ENCODE measurements at regions not wholly inside any gene's neighbourhood (a gene's known extent, or its start where the extent isn't known, plus 50 kb on each side); places are given as distances from the start of the nearest gene placed in this dataset.

DNA sequence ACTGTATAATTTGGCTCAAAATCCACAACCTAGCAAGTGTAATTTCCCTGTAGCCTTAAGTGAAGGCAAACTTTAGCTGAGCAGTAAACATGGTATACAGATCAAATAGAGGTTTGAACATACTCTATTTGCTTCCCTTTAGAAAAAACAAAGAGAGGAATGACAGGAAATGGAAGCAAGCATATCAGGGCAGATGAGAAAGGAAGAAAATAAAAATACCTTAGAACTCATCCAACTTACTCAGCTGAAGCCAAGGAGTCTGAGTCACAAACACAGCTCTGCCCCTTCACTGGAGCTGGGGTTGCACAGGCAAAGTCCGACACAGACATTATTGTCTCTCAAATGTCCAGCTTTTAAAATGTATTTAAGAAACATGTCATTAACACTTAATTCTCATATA, 379.9 kb upstream of the IRAK1BP1 start:
- TF ChIP-seq, protein P1, sequence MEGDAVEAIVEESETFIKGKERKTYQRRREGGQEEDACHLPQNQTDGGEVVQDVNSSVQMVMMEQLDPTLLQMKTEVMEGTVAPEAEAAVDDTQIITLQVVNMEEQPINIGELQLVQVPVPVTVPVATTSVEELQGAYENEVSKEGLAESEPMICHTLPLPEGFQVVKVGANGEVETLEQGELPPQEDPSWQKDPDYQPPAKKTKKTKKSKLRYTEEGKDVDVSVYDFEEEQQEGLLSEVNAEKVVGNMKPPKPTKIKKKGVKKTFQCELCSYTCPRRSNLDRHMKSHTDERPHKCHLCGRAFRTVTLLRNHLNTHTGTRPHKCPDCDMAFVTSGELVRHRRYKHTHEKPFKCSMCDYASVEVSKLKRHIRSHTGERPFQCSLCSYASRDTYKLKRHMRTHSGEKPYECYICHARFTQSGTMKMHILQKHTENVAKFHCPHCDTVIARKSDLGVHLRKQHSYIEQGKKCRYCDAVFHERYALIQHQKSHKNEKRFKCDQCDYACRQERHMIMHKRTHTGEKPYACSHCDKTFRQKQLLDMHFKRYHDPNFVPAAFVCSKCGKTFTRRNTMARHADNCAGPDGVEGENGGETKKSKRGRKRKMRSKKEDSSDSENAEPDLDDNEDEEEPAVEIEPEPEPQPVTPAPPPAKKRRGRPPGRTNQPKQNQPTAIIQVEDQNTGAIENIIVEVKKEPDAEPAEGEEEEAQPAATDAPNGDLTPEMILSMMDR (IDR thresholded peaks at IDR 0.05), result no peak

DNA sequence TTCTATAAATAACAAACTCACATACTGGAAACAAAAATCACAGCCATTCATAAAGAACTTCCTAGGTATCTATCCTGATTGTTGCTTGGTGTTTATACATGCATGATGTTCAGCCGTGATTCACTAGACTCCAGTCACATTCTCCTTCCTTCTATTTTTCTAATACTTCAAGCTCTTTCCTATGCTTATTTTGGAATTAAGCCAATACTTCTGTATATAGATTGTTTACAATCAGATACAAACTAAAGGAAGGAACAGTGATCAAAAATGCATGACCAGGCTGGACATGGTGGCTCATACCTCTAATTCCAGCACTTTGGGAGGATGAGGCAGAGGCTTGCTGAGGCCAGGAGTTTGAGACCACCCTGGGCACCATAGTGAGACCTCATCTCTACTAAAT, 377.5 kb upstream of the IRAK1BP1 start:
- no peak for DNase-seq (ENCODE audit: low spot score)
- TF ChIP-seq, protein P1 (IDR thresholded peaks at IDR 0.05), result no peak
- ATAC-seq (ENCODE audit: low FRiP score), result no peak

More for the DNA sequence above, 379.9 kb upstream of the IRAK1BP1 start:
- DNase-seq (ENCODE audit: low spot score) (no peak), ATAC-seq (ENCODE audit: low FRiP score) (no peak)

DNA sequence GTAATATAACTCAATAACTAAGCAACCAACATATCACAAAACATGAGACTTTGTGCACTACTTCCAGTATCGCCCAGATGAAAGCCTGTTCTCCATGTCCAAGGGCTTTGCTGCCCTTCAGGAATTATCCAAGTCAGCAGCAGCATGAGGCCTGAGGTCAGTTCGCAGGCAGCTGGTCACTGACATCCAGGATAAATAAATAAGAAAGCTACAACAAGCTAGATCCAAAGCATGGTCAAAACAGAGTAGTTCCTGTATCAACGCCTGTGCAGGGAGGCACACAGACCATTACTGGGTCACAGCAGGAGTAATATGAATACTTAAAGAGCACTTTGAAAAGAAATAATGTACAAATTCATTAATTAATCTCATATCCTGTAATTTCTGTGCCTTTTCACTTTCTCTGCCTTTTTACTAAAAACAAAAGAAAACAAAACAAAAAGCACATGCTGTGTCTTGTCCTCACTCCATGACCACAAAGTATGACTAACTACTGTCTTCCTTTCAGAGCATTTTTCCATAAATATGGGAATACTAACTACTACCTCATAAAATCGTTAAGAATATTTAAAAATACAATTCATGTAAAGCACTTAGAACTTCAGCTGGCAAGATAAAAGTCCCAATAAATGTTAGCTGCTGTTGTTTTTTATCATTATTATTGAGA, 374.9 kb upstream of the IRAK1BP1 start:
- ATAC-seq (ENCODE audit: low FRiP score), result no peak
- DNase-seq (ENCODE audit: low spot score), result no peak
- TF ChIP-seq, protein P1 (IDR thresholded peaks at IDR 0.05), result no peak

DNA sequence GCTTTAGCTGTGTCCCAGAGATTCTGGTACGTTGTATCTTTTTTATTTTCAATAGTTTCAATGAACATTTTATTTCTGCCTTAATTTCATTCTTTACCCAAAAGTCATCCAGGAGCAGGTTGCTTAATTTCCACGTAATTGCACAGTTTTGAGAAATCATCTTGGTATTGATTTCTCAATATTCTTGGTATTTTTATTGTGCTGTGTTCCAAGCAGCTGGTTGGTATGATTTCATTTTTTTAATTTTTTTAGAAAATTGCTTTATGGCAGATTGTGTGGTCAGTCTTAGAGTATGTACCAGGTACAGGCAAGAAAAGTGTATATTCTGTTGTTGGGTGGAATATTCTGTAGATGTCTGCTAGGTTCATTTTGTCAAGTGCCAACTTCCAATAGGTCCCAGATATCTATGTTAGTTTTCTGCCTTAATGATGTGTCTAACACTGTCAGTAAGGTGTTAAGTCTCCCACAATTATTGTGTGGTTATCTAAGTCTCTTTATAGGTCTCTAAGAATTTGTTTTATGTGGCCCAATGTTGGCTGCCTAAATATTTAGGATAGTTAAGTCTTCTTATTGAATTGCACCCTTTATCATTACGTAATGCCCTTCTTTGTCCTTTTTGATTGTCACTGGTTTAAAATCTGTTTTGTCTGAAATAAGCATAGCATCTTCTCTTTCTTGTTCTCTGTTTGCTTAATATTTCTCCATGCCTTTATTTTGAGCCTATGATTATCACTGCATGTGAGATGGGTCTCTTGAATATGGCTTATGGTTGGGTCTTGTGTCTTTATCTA, 366.9 kb upstream of the IRAK1BP1 start:
- ATAC-seq (ENCODE audit: low FRiP score) (peak; percentile 57), DNase-seq (ENCODE audit: low spot score) (no peak)
- TF ChIP-seq, protein P1 (IDR thresholded peaks at IDR 0.05), result no peak

DNA sequence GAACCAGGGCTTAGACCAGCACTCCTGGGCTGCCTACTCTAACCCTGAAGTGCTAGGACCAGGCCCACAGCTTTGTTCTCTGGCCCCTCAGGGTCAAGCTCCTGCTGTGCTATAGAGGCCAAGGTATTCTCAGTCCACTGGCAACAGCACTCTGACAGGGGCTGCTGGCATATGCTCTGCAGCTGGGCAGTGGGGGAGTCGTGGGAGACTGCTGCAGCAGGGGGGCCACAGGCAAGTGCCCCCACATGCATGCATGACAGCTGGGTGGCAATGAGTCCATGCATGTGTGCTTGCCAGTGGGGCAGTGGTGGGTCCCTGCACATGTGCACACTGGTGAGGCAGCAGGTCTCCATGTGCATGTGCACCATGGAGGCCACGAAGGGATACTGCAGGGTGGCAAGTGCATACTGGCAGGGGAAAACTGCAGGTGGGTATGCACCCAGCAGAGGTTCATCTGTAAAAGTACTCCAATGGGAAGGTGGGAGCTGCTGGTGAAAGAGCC, 364.9 kb upstream of the IRAK1BP1 start:
- ATAC-seq (ENCODE audit: low FRiP score), result no peak

DNA sequence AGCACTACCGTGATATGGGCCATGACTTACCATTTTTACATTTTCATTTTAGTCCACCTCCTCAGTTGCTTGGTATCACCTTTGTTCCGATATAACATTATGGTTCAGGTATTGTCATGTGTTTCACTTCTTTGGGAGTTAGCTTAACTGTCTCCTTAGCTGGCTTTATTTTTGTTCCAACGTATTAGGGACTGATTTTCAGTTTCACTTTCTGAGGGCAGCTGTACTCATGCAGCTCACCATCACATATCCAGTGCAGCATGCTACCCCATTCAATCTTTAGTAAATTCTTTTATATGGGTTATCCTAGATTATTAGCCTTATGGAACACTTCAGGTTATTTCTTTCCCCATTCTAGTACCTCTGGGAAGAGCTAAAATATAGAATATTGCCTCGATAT, 362.2 kb upstream of the IRAK1BP1 start:
- no peak for ATAC-seq (ENCODE audit: low FRiP score)
- no peak for DNase-seq (ENCODE audit: low spot score)
- TF ChIP-seq, protein P1 (IDR thresholded peaks at IDR 0.05), result no peak

More for the DNA sequence above, 364.9 kb upstream of the IRAK1BP1 start:
- DNase-seq (ENCODE audit: low spot score), result no peak
- TF ChIP-seq, protein P1 (IDR thresholded peaks at IDR 0.05), result no peak

All from omental fat pad (tissue), 3 donors.